Keratinocyte (primary cell): ENCODE measurements at regions not wholly inside any gene's neighbourhood (a gene's known extent, or its start where the extent isn't known, plus 50 kb on each side); places are given as distances from the start of the nearest gene placed in this dataset.

Experiments
- DNase-seq: peaks from one replicate; pipeline ENCODE4 v3.0.0-alpha.2; 2011; ENCODE audit warnings: low read depth, missing footprints, low spot score
- FAIRE-seq: peaks from 2 replicates; lab custom pipeline; 2011; peaks lifted over from hg19 to GRCh38; lab: Jason Lieb, UNC
- H2AFZ ChIP-seq: 2 replicates; pipeline ENCODE4 v1.6.0; 2012; ENCODE audit warnings: low read length, control low read depth, inconsistent platforms; ENCODE audit not compliant: control insufficient read depth
- H3K27ac ChIP-seq: 2 replicates; pipeline ENCODE4 v1.5.1; 2011; ENCODE audit warnings: low read length; ENCODE audit not compliant: control insufficient read depth, insufficient read depth
- H3K27me3 ChIP-seq: 3 replicates; pipeline ENCODE4 v1.6.0; 2011; ENCODE audit warnings: low read length; ENCODE audit not compliant: control insufficient read depth, insufficient read depth; ENCODE audit errors: extremely low read depth
- H3K36me3 ChIP-seq, 2 experiments: 2 replicates in 1 of 2; 3 replicates in 1 of 2; pipeline ENCODE4 v1.5.1; 2011; ENCODE audit warnings: low read length in 2 of 2, mild to moderate bottlenecking in 1 of 2; ENCODE audit not compliant: control insufficient read depth in 2 of 2, insufficient read depth in 2 of 2; ENCODE audit errors: extremely low read depth in 1 of 2
- H3K4me1 ChIP-seq: 3 replicates; pipeline ENCODE4 v1.5.1; 2011; ENCODE audit warnings: low read length; ENCODE audit not compliant: control insufficient read depth, insufficient read depth; ENCODE audit errors: extremely low read depth
- H3K4me2 ChIP-seq: 3 replicates; pipeline ENCODE4 v1.6.0; 2011; ENCODE audit warnings: low read depth, low read length; ENCODE audit not compliant: control insufficient read depth, insufficient read depth; ENCODE audit errors: extremely low read depth
- H3K4me3 ChIP-seq, 3 experiments: fragments of 200-600 bp in 1 of 3; sonication (generic) in 1 of 3; 2 replicates in 2 of 3; 3 replicates in 1 of 3; pipeline ENCODE4 v1.5.1; 2011 to 2016; ENCODE audit warnings: low read length in 3 of 3, mild to moderate bottlenecking in 3 of 3, control low read depth in 2 of 3, inconsistent platforms in 1 of 3, low read depth in 1 of 3, mixed read lengths in 1 of 3, mixed run types in 1 of 3, moderate library complexity in 1 of 3; ENCODE audit not compliant: control insufficient read depth in 2 of 3, insufficient read depth in 2 of 3; ENCODE audit errors: extremely low read depth in 1 of 3
- H3K79me2 ChIP-seq: 2 replicates; pipeline ENCODE4 v1.6.0; 2012; ENCODE audit warnings: low read length; ENCODE audit not compliant: control insufficient read depth, insufficient read depth
- H3K9ac ChIP-seq: 3 replicates; pipeline ENCODE4 v1.6.0; 2011; ENCODE audit warnings: low read length; ENCODE audit not compliant: control insufficient read depth, insufficient read depth; ENCODE audit errors: extremely low read depth
- H3K9me1 ChIP-seq: 3 replicates; pipeline ENCODE4 v1.6.0; 2011; ENCODE audit warnings: low read length; ENCODE audit not compliant: control insufficient read depth, insufficient read depth; ENCODE audit errors: extremely low read depth
- H3K9me3 ChIP-seq: 2 replicates; pipeline ENCODE4 v1.5.1; 2012; ENCODE audit warnings: low read depth, low read length; ENCODE audit not compliant: control insufficient read depth
- H4K20me1 ChIP-seq: 3 replicates; pipeline ENCODE4 v1.6.0; 2011; ENCODE audit warnings: low read length; ENCODE audit not compliant: control insufficient read depth, insufficient read depth; ENCODE audit errors: extremely low read depth
- EZH2 ChIP-seq: IDR thresholded peaks from one replicate; pipeline ENCODE4 v1.6.1; 2012; ENCODE audit warnings: inconsistent platforms, mild to moderate bottlenecking, low read length, moderate library complexity
- dilution Hi-C: fragments of 300-500 bp; cut with MboI; formaldehyde crosslinking; loops from one replicate; pipeline ENCODE4 v1.7.0; 2020; ENCODE audit warnings: low sequenced_read_pairs; ENCODE audit not compliant: extremely low pct_ligation_motif_present
- TF ChIP-seq, protein P1 (sequence below), 3 experiments: IDR thresholded peaks in 1 of 3; conservative IDR thresholded peaks in 1 of 3; optimal IDR thresholded peaks in 1 of 3; 2 replicates in 2 of 3; 3 replicates in 1 of 3; pipeline versions ENCODE3 to v1.5.1; 2011; ENCODE audit warnings: low read length in 3 of 3, mild to moderate bottlenecking in 3 of 3, moderate library complexity in 2 of 3, control low read depth in 1 of 3, inconsistent platforms in 1 of 3; ENCODE audit not compliant: insufficient read depth in 2 of 3; ENCODE audit errors: extremely low read depth in 1 of 3

DNA sequence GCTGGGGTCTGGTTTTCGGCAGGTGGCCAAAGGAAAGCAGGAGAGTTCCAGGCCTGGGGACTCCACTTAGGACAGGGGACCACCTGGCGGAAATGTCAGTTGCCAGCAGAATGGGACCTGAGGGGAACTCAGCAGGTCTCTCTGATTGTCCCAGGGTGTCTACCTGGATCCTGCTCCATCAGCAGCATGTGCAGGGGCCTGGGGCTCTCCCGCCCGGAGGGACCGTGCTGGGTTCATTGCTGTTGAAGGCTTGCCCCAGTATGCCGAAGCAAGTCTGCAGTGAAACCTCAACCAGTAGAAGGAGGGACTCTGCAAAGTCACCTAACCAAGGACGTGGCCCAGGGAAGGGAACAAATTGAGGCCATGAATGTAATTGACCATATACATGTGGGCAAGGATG is 506.5 kb upstream of the MKI67 start:
- FAIRE-seq (no peak), DNase-seq (no peak)
- Histone ChIP-seq H3K36me3 (no peaks in the 10 kb centered on the region), H2AFZ (no peak overlapping the region), H3K4me1 (no peaks in the 10 kb centered on the region), H3K9me3 (no peaks in the 10 kb centered on the region), H4K20me1 (no peaks in the 10 kb centered on the region), H3K4me2 (no peak overlapping the region), H3K27me3 (no peaks in the 10 kb centered on the region), H3K9ac (no peak overlapping the region), H3K79me2 (no peaks in the 10 kb centered on the region), H3K9me1 (no peaks in the 10 kb centered on the region), H3K4me3 (no peak overlapping the region), H3K27ac (no peak overlapping the region)
- dilution Hi-C loops, result no loop called here
- TF ChIP-seq, protein P1, sequence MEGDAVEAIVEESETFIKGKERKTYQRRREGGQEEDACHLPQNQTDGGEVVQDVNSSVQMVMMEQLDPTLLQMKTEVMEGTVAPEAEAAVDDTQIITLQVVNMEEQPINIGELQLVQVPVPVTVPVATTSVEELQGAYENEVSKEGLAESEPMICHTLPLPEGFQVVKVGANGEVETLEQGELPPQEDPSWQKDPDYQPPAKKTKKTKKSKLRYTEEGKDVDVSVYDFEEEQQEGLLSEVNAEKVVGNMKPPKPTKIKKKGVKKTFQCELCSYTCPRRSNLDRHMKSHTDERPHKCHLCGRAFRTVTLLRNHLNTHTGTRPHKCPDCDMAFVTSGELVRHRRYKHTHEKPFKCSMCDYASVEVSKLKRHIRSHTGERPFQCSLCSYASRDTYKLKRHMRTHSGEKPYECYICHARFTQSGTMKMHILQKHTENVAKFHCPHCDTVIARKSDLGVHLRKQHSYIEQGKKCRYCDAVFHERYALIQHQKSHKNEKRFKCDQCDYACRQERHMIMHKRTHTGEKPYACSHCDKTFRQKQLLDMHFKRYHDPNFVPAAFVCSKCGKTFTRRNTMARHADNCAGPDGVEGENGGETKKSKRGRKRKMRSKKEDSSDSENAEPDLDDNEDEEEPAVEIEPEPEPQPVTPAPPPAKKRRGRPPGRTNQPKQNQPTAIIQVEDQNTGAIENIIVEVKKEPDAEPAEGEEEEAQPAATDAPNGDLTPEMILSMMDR (optimal IDR thresholded peaks at IDR 0.05 in 1 of 3, IDR thresholded peaks at IDR 0.05 in 1 of 3, conservative IDR thresholded peaks at IDR 0.05 in 1 of 3; ENCODE audit: extremely low read depth in 1 of 3, insufficient read depth in 2 of 3, low read length in 3 of 3), result no peak
- no peak for TF ChIP-seq EZH2

DNA sequence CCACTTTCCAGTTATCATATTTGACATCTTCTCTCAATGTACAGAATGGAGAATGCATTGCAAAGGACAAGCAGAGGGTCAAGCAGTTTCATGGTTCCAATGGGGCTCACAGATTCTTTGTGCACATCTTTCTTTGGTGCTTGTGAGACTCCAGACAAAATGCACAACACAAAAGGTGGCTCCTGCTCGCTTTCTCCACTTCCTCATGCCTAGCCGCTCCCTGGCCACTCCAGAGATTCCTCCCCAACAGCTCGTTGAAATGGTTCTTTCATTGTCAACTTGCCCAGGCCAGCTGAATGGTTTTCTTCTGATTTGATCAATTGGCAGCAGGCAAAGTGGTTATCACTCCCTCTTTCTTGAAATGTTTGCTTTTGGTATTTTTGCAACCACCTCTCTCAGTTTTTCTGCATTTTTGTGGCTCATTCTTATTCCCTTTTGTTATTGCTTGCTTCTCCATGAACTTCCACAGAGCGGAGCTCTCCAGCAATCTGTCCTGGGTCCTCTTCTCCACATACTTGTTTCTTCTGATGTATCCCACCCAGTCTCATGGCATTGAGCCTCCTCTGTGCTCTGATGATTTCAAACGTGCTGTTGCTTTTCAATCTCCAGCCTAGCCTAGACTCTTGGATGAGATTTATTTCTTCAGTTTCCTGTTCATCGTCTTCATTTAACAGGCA is 507.8 kb upstream of the MKI67 start:
- Histone ChIP-seq H3K9me1 (no peaks in the 10 kb centered on the region), H4K20me1 (no peaks in the 10 kb centered on the region), H3K79me2 (no peaks in the 10 kb centered on the region), H3K4me2 (no peak overlapping the region), H3K27ac (no peak overlapping the region), H3K9ac (no peak overlapping the region), H3K36me3 (no peaks in the 10 kb centered on the region), H2AFZ (no peak overlapping the region), H3K4me1 (no peaks in the 10 kb centered on the region), H3K9me3 (no peaks in the 10 kb centered on the region), H3K27me3 (no peaks in the 10 kb centered on the region), H3K4me3 (no peak overlapping the region)
- dilution Hi-C loops, result no loop called here
- DNase-seq (no peak), FAIRE-seq (no peak)
- TF ChIP-seq, protein P1 (optimal IDR thresholded peaks at IDR 0.05 in 1 of 3, IDR thresholded peaks at IDR 0.05 in 1 of 3, conservative IDR thresholded peaks at IDR 0.05 in 1 of 3; ENCODE audit: extremely low read depth in 1 of 3, insufficient read depth in 2 of 3, low read length in 3 of 3), result peak in 1 of 3 experiments; percentile 6
- no peak for TF ChIP-seq EZH2
